ENCODE measurements at regions not wholly inside any gene's neighbourhood (a gene's known extent, or its start where the extent isn't known, plus 50 kb on each side); places are given as distances from the start of the nearest gene placed in this dataset.

DNA sequence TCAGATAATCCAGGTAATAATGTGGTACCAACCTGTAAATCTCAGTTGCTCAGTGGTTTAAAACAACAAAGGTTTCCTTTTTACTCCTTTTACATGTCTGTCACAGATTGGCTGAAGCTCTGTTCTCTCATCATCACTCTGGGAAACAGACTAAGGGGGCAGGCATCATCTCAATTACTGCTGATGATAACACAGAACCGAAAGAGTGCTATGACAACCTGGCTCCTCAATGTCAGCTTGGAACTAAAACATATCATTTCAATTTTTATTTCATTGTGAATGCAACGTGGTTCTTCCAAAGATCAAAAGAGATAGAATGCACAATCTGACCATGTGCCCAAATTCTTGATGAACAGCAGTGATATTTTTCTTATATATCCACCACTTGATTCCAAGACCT is 1315.0 kb upstream of the CDH2 start:
- Histone ChIP-seq H2AK5ac (ENCODE audit: low read depth, low read length) (no peak overlapping the region), H4K91ac (replicated peaks; ENCODE audit: insufficient read length, low read length) (no peak overlapping the region), H3K79me2 (ENCODE audit: control insufficient read depth in 1 of 2, insufficient read depth in 2 of 2, low read length in 2 of 2) (no peaks in the 10 kb centered on the region), H4K8ac (ENCODE audit: extremely low read depth, insufficient read depth, low read length) (no peak overlapping the region), H2BK12ac (ENCODE audit: low read depth, low read length) (no peak overlapping the region), H2BK20ac (ENCODE audit: low read length) (no peak overlapping the region), H3K4me2 (ENCODE audit: insufficient read depth in 1 of 2, low read depth in 2 of 2, low read length in 2 of 2) (no peak overlapping the region), H3K4ac (replicated peaks; ENCODE audit: insufficient read length, low read depth, low read length) (no peak overlapping the region), H3K56ac (replicated peaks; ENCODE audit: insufficient read length, low read depth, low read length) (no peak overlapping the region), H2AFZ (ENCODE audit: low read length) (no peak overlapping the region), H3K23me2 (ENCODE audit: low read depth, low read length) (no peaks in the 10 kb centered on the region), H4K20me1 (replicated peaks in 1 of 2; ENCODE audit: control insufficient read depth in 1 of 2, insufficient read depth in 2 of 2, low read length in 2 of 2) (no peaks in the 10 kb centered on the region), H3K4me3 (ENCODE audit: extremely low read depth in 1 of 4, insufficient read depth in 2 of 4, low read depth in 3 of 4, low read length in 4 of 4) (no peak overlapping the region), H3K27ac (ENCODE audit: low read depth, low read length) (no peak overlapping the region), H3K23ac (ENCODE audit: insufficient read length) (no peak overlapping the region), H3K27me3 (replicated peaks in 1 of 4; ENCODE audit: control insufficient read depth in 3 of 4, extremely low read depth in 1 of 4, insufficient read depth in 3 of 4, low read length in 3 of 4) (no peaks in the 10 kb centered on the region), H2BK15ac (ENCODE audit: low read length) (no peak overlapping the region), H3K36me3 (ENCODE audit: control insufficient read depth in 2 of 4, insufficient read depth in 4 of 4, low read length in 3 of 4) (no peaks in the 10 kb centered on the region), H3K14ac (ENCODE audit: insufficient read length) (no peak overlapping the region), H2BK120ac (replicated peaks; ENCODE audit: low read depth, low read length) (no peak overlapping the region), H3K9me3 (ENCODE audit: insufficient read depth in 2 of 2, low read depth in 1 of 2, low read length in 1 of 2) (no peaks in the 10 kb centered on the region), H3K79me1 (ENCODE audit: low read depth, low read length) (no peaks in the 10 kb centered on the region), H4K5ac (ENCODE audit: insufficient read length, low read depth, low read length) (no peak overlapping the region), H2BK5ac (ENCODE audit: low read depth, low read length) (no peak overlapping the region), H3K4me1 (replicated peaks in 1 of 4; ENCODE audit: control insufficient read depth in 3 of 4, insufficient read depth in 4 of 4, low read length in 3 of 4) (no peaks in the 10 kb centered on the region), H3K18ac (ENCODE audit: extremely low read depth, low read length) (no peak overlapping the region), H3K9ac (replicated peaks in 1 of 4; ENCODE audit: extremely low read depth in 1 of 4, low read depth in 3 of 4, low read length in 3 of 4) (no peak overlapping the region)
- DNase-seq (ENCODE audit: low read depth in 1 of 2, low spot score in 2 of 2), result no peak
- no peak for TF ChIP-seq GTF2F1 (IDR thresholded peaks at IDR 0.05; ENCODE audit: borderline replicate concordance, low read depth, low read length)
- no peak for TF ChIP-seq CEBPB (IDR thresholded peaks at IDR 0.05; ENCODE audit: low read depth, low read length)
- no peak for TF ChIP-seq CREB1 (IDR thresholded peaks at IDR 0.05)
- no peak for TF ChIP-seq CHD2 (IDR thresholded peaks at IDR 0.05; ENCODE audit: low read length)
- TF ChIP-seq TEAD4 (IDR thresholded peaks at IDR 0.05; ENCODE audit: low read depth, low read length), result no peak
- no peak for TF ChIP-seq BCL11A (IDR thresholded peaks at IDR 0.05; ENCODE audit: low read depth in 2 of 2, low read length in 2 of 2)
- no peak for TF ChIP-seq KDM4A (IDR thresholded peaks at IDR 0.05; ENCODE audit: low read depth, low read length, severe bottlenecking)
- no peak for TF ChIP-seq TCF12 (IDR thresholded peaks at IDR 0.05; ENCODE audit: low read depth, low read length)
- no peak for TF ChIP-seq HDAC2 (IDR thresholded peaks at IDR 0.05; ENCODE audit: borderline replicate concordance in 1 of 2, low read depth in 2 of 2, low read length in 2 of 2)
- no peak for TF ChIP-seq HDAC6 (IDR thresholded peaks at IDR 0.05; ENCODE audit: low read depth, low read length)
- no peak for TF ChIP-seq GABPA (IDR thresholded peaks at IDR 0.05; ENCODE audit: borderline replicate concordance, insufficient read depth, low read length)
- TF ChIP-seq RFX5 (IDR thresholded peaks at IDR 0.05; ENCODE audit: borderline replicate concordance, low read depth, low read length), result no peak
- WGBS, 2 experiments (ENCODE audit: extremely low coverage in 1 of 2, insufficient coverage in 1 of 2, insufficient read length in 1 of 2, insufficient replicate concordance in 2 of 2, low coverage in 1 of 2, low lambda C conversion rate in 2 of 2, missing lambda C conversion rate in 1 of 2), result 64% methylated on average over 2 of the region's 2 CpGs; no CpG with 5 or more reads in 1 of the 2 experiments
- FAIRE-seq, result no peak
- CTCF ChIA-PET (ENCODE audit: partially characterized antibody), result no interaction called here
- POLR2A ChIA-PET (ENCODE audit: partially characterized antibody), result no interaction called here
